ENCODE measurements at regions not wholly inside any gene's neighbourhood (a gene's known extent, or its start where the extent isn't known, plus 50 kb on each side); places are given as distances from the start of the nearest gene placed in this dataset.

GRCh38 chr15:25545017-25545416, 106.2 kb upstream of the UBE3A start:
- TF ChIP-seq, protein P1, sequence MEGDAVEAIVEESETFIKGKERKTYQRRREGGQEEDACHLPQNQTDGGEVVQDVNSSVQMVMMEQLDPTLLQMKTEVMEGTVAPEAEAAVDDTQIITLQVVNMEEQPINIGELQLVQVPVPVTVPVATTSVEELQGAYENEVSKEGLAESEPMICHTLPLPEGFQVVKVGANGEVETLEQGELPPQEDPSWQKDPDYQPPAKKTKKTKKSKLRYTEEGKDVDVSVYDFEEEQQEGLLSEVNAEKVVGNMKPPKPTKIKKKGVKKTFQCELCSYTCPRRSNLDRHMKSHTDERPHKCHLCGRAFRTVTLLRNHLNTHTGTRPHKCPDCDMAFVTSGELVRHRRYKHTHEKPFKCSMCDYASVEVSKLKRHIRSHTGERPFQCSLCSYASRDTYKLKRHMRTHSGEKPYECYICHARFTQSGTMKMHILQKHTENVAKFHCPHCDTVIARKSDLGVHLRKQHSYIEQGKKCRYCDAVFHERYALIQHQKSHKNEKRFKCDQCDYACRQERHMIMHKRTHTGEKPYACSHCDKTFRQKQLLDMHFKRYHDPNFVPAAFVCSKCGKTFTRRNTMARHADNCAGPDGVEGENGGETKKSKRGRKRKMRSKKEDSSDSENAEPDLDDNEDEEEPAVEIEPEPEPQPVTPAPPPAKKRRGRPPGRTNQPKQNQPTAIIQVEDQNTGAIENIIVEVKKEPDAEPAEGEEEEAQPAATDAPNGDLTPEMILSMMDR (conservative IDR thresholded peaks at IDR 0.05), result no peak
- H3K27ac ChIP-seq, result no peak overlapping the region

- H3K27ac ChIP-seq, result no peak overlapping the region
- TF ChIP-seq, protein P1 (conservative IDR thresholded peaks at IDR 0.05), result no peak
These were observed 105.3 kb upstream of the UBE3A start for GRCh38 chr15:25544076-25544475.

DNA sequence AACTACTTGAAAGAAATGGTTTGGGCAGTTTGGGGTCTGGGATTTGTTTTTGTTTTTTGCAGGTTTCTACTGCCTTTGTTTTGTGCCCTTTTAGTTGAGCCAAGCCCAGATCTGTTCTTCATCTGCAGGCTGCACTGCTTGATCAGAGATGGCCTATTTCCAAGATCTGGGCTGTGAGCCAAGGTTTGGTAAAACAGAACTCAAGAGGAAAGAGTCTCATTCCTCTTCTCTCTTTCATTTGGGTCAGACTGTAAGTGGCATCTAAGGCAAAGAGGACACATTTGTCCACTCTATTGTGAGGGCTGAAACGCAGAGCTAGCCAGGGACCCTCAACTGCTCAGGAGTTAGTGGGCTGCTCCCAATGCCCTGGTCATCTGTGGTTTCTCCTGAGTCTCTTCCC, 104.4 kb upstream of the UBE3A start:
- TF ChIP-seq, protein P1 (conservative IDR thresholded peaks at IDR 0.05), result no peak; the same call in 1 of the 2 replicates
- H3K27ac ChIP-seq, result no peak overlapping the region

DNA sequence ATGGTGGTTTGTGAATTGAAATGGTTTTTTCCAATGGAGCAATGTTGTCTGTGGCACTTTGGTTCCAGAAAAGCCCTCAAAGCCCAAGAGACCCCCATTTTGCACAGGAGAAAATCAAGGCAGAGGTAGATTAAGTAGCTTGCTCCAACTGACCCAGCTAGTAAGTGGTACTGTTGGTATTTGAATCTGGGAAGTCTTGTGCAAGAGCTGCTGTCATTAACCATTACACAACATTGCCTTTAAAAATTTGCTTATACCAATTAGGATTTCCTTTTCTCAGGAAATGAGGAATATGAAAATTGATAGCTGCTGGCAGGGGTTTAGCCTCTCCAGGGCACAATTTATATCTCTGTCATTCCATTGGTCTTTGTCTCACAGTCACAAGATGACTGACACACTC, 102.4 kb upstream of the UBE3A start:
- no peak overlapping the region for H3K27ac ChIP-seq
- TF ChIP-seq, protein P1 (conservative IDR thresholded peaks at IDR 0.05), result no peak

- H3K27ac ChIP-seq, result no peak overlapping the region
- TF ChIP-seq, protein P1 (conservative IDR thresholded peaks at IDR 0.05), result no peak
These were observed 98.2 kb upstream of the UBE3A start for GRCh38 chr15:25536801-25537611.

DNA sequence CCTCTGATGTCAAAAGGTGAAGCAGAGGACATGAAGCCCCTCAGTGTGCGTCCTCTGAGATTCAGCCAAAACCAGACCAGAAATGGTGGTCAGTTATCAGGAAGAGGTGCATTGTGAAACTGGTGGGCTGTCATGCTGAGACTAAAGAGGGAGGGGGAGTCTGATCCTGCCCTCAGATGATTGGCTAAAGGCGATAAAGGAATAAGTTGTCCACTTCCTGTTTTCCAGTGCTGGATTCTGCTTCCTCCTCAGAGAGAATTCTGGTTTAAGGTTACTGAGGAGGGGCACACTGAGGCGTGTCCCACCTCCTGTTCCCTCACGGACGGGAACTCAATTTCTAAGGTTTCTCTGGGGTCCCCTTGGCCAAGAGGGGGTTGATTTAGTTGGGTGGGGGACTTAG, 97.0 kb upstream of the UBE3A start:
- H3K27ac ChIP-seq, result no peak overlapping the region
- TF ChIP-seq, protein P1 (conservative IDR thresholded peaks at IDR 0.05), result no peak

GRCh38 chr15:25534293-25534692, 95.5 kb upstream of the UBE3A start:
- H3K27ac ChIP-seq, result no peak overlapping the region
- TF ChIP-seq, protein P1 (conservative IDR thresholded peaks at IDR 0.05), result no peak

Data from VCaP (cell line).